ENCODE measurements at regions not wholly inside any gene's neighbourhood (a gene's known extent, or its start where the extent isn't known, plus 50 kb on each side); places are given as distances from the start of the nearest gene placed in this dataset.

GRCh38 chr2:156170929-156171328 is 161.6 kb downstream of the NR4A2 start:
- DNase-seq (ENCODE audit: low spot score): no peak
- TF ChIP-seq, protein P1, sequence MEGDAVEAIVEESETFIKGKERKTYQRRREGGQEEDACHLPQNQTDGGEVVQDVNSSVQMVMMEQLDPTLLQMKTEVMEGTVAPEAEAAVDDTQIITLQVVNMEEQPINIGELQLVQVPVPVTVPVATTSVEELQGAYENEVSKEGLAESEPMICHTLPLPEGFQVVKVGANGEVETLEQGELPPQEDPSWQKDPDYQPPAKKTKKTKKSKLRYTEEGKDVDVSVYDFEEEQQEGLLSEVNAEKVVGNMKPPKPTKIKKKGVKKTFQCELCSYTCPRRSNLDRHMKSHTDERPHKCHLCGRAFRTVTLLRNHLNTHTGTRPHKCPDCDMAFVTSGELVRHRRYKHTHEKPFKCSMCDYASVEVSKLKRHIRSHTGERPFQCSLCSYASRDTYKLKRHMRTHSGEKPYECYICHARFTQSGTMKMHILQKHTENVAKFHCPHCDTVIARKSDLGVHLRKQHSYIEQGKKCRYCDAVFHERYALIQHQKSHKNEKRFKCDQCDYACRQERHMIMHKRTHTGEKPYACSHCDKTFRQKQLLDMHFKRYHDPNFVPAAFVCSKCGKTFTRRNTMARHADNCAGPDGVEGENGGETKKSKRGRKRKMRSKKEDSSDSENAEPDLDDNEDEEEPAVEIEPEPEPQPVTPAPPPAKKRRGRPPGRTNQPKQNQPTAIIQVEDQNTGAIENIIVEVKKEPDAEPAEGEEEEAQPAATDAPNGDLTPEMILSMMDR (IDR thresholded peaks at IDR 0.05; ENCODE audit: extremely low read depth, missing control alignments): no peak

DNA sequence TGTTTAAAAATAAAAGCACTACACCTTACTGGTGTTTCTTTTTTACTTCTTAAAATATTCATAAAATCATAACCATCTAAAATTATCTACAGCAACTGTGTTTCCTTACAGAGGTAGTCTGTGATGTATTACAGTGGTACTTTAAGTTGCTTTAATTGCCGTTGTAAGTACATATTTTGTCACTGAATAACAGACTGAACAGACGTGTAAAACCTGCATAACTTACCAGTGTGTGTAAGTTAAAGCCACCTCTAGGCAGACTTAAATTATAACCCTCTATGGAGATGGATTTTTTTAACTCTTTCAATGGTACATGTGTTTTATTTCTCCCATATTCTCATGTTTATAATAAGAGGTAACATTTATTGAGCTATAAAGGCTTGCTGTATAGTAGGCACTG is 166.8 kb downstream of the NR4A2 start:
- TF ChIP-seq, protein P1 (IDR thresholded peaks at IDR 0.05; ENCODE audit: extremely low read depth, missing control alignments): no peak

GRCh38 chr2:156164091-156164720 is 168.3 kb downstream of the NR4A2 start:
- TF ChIP-seq, protein P1 (IDR thresholded peaks at IDR 0.05; ENCODE audit: extremely low read depth, missing control alignments): no peak
- no peak for DNase-seq (ENCODE audit: low spot score)

More for the DNA sequence above, 166.8 kb downstream of the NR4A2 start:
- DNase-seq (ENCODE audit: low spot score): no peak

DNA sequence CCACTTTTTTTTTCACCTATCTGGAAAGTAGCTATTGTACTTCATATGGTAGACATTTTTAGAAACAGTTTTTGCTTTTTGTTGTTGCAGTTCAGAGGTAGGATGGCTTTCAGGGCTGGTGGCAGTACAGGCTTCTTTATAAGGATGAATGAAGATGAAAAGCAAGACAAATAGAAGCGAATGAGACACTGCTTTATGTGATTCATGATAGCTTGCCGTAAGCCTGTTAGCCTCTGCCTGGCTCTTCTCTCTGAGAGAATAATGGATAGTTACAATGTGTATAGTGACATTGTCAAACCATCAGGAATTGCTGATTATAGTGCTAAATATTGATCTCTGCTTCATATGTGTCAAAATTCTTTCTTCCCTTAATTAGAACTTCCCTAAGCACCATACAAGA is 173.7 kb downstream of the NR4A2 start:
- TF ChIP-seq, protein P1 (IDR thresholded peaks at IDR 0.05; ENCODE audit: extremely low read depth, missing control alignments): no peak
- DNase-seq (ENCODE audit: low spot score): no peak

GRCh38 chr2:156157670-156158069 is 174.9 kb downstream of the NR4A2 start:
- DNase-seq (ENCODE audit: low spot score): no peak
- TF ChIP-seq, protein P1 (IDR thresholded peaks at IDR 0.05; ENCODE audit: extremely low read depth, missing control alignments): no peak

- no peak for DNase-seq (ENCODE audit: low spot score)
- TF ChIP-seq, protein P1 (IDR thresholded peaks at IDR 0.05; ENCODE audit: extremely low read depth, missing control alignments): no peak
These were observed 175.9 kb downstream of the NR4A2 start for GRCh38 chr2:156156580-156156979.

- TF ChIP-seq, protein P1 (IDR thresholded peaks at IDR 0.05; ENCODE audit: extremely low read depth, missing control alignments): no peak
- DNase-seq (ENCODE audit: low spot score): no peak
These were observed 177.2 kb downstream of the NR4A2 start for GRCh38 chr2:156155319-156155718.

All from GM20000 (cell line).